Fibroblast of lung (primary cell): ENCODE measurements at regions not wholly inside any gene's neighbourhood (a gene's known extent, or its start where the extent isn't known, plus 50 kb on each side); places are given as distances from the start of the nearest gene placed in this dataset.

ENCODE experiments used
- CTCF ChIP-seq, 2 donors: IDR thresholded peaks in 1 of 2; conservative IDR thresholded peaks in 1 of 2; 1 replicate in 1 of 2; 2 replicates in 1 of 2; pipeline ENCODE4 v1.5.1; 2011 to 2012; ENCODE audit warnings: low read length in 2 of 2, control low read depth in 1 of 2, inconsistent platforms in 1 of 2, low read depth in 1 of 2, mild to moderate bottlenecking in 1 of 2
- EZH2 ChIP-seq: IDR thresholded peaks from 2 replicates; pipeline ENCODE4 v1.5.1; 2012; ENCODE audit warnings: low read length, control low read depth, mild to moderate bottlenecking; ENCODE audit errors: missing control alignments

GRCh38 chr7:66421830-66422475 is 206.7 kb upstream of the KCTD7 start:
- TF ChIP-seq CTCF (conservative IDR thresholded peaks at IDR 0.05 in 1 of 2, IDR thresholded peaks at IDR 0.05 in 1 of 2; ENCODE audit: low read depth in 1 of 2, low read length in 2 of 2) (no peak), EZH2 (no peak)
